Spleen (tissue), 7 donors: ENCODE measurements at regions not wholly inside any gene's neighbourhood (a gene's known extent, or its start where the extent isn't known, plus 50 kb on each side); places are given as distances from the start of the nearest gene placed in this dataset.

ENCODE experiments used
- CTCF ChIP-seq, 11 experiments: fragments of 200-600 bp in 7 of 11; fragments of 450-650 bp in 4 of 11; sonication (generic) in 4 of 11; IDR thresholded peaks in 8 of 11; conservative IDR thresholded peaks in 3 of 11; 1 replicate in 7 of 11; 2 replicates in 4 of 11; pipeline versions ENCODE4 v1.4.0 to v1.8.0; 2016 to 2021; ENCODE audit warnings: antibody characterized with exemption in 11 of 11, inconsistent platforms in 4 of 11, mild to moderate bottlenecking in 1 of 11
- POLR2A ChIP-seq, 3 donors: fragments of 450-650 bp; IDR thresholded peaks; one replicate each; pipeline ENCODE4 v1.5.1; 2017; ENCODE audit warnings: antibody characterized with exemption in 3 of 3, mild to moderate bottlenecking in 1 of 3
- donor health status: DM: no; HTN: no; CAD: no; lungs with moderate emphysema.
- donor health status: DM: no; HTN: no; CAD: no.
- donor health status: DM: no; HTN: no; CAD: no.

- no peak for TF ChIP-seq CTCF (IDR thresholded peaks at IDR 0.05 in 8 of 11, conservative IDR thresholded peaks at IDR 0.05 in 3 of 11)
- TF ChIP-seq POLR2A (IDR thresholded peaks at IDR 0.05) = no peak
Observed at GRCh38 chr3:124273651-124274050, 281.7 kb upstream of the ROPN1 start.
